Ishikawa (cell line): ENCODE measurements at regions not wholly inside any gene's neighbourhood (a gene's known extent, or its start where the extent isn't known, plus 50 kb on each side); places are given as distances from the start of the nearest gene placed in this dataset.

Source experiments
- CEBPB ChIP-seq: IDR thresholded peaks from 2 replicates; pipeline ENCODE4 v1.6.1; 2012
- CREB1 ChIP-seq: IDR thresholded peaks from 2 replicates; pipeline ENCODE4 v1.6.1; 2012; ENCODE audit warnings: low read depth
- EGR1 ChIP-seq: IDR thresholded peaks from 2 replicates; pipeline ENCODE4 v1.6.1; 2012
- FOXM1 ChIP-seq: IDR thresholded peaks from 2 replicates; pipeline ENCODE4 v1.6.1; 2012; ENCODE audit warnings: low read depth, borderline replicate concordance
- MAX ChIP-seq: IDR thresholded peaks from 2 replicates; pipeline ENCODE4 v1.6.1; 2012
- NFIC ChIP-seq: IDR thresholded peaks from 2 replicates; pipeline ENCODE4 v1.6.1; 2012
- RAD21 ChIP-seq: IDR thresholded peaks from 2 replicates; pipeline ENCODE4 v1.6.1; 2012; ENCODE audit warnings: low read depth
- TAF1 ChIP-seq: IDR thresholded peaks from 2 replicates; pipeline ENCODE4 v1.6.1; 2012; ENCODE audit warnings: low read depth, mild to moderate bottlenecking
- TCF12 ChIP-seq: IDR thresholded peaks from 2 replicates; pipeline ENCODE4 v1.6.1; 2012; ENCODE audit warnings: low read depth
- TEAD4 ChIP-seq: IDR thresholded peaks from 2 replicates; pipeline ENCODE4 v1.6.1; 2012
- USF1 ChIP-seq: IDR thresholded peaks from 2 replicates; pipeline ENCODE4 v1.6.1; 2012
- YY1 ChIP-seq: IDR thresholded peaks from 2 replicates; pipeline ENCODE4 v1.6.1; 2012; ENCODE audit warnings: low read depth
- ZBTB7A ChIP-seq: IDR thresholded peaks from 2 replicates; pipeline ENCODE4 v1.6.1; 2012; ENCODE audit warnings: low read depth
- TF ChIP-seq, protein P1 (sequence below): IDR thresholded peaks from 2 replicates; pipeline ENCODE4 v1.6.1; 2012; ENCODE audit warnings: low read depth, mild to moderate bottlenecking

- TF ChIP-seq FOXM1 (no peak), RAD21 (no peak), TEAD4 (no peak)
- TF ChIP-seq, protein P1, sequence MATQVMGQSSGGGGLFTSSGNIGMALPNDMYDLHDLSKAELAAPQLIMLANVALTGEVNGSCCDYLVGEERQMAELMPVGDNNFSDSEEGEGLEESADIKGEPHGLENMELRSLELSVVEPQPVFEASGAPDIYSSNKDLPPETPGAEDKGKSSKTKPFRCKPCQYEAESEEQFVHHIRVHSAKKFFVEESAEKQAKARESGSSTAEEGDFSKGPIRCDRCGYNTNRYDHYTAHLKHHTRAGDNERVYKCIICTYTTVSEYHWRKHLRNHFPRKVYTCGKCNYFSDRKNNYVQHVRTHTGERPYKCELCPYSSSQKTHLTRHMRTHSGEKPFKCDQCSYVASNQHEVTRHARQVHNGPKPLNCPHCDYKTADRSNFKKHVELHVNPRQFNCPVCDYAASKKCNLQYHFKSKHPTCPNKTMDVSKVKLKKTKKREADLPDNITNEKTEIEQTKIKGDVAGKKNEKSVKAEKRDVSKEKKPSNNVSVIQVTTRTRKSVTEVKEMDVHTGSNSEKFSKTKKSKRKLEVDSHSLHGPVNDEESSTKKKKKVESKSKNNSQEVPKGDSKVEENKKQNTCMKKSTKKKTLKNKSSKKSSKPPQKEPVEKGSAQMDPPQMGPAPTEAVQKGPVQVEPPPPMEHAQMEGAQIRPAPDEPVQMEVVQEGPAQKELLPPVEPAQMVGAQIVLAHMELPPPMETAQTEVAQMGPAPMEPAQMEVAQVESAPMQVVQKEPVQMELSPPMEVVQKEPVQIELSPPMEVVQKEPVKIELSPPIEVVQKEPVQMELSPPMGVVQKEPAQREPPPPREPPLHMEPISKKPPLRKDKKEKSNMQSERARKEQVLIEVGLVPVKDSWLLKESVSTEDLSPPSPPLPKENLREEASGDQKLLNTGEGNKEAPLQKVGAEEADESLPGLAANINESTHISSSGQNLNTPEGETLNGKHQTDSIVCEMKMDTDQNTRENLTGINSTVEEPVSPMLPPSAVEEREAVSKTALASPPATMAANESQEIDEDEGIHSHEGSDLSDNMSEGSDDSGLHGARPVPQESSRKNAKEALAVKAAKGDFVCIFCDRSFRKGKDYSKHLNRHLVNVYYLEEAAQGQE: no peak
Observed at GRCh38 chr2:16128746-16129610, 188.6 kb downstream of the MYCN start.

GRCh38 chr2:16127958-16128357 lies 187.6 kb downstream of the MYCN start:
- TF ChIP-seq RAD21: no peak

GRCh38 chr2:16127276-16127940 lies 187.1 kb downstream of the MYCN start:
- TF ChIP-seq USF1 (no peak), NFIC (no peak), YY1 (no peak), TAF1 (no peak), CREB1 (no peak), EGR1 (no peak), TCF12 (no peak), MAX (no peak), TEAD4 (no peak), ZBTB7A (no peak), FOXM1 (no peak)
- TF ChIP-seq, protein P1: no peak

GRCh38 chr2:16126517-16127275 lies 186.3 kb downstream of the MYCN start:
- no peak for TF ChIP-seq FOXM1
- TF ChIP-seq, protein P1: no peak
- no peak for TF ChIP-seq ZBTB7A
- no peak for TF ChIP-seq CEBPB
- no peak for TF ChIP-seq EGR1
- no peak for TF ChIP-seq MAX
- TF ChIP-seq TAF1: no peak
- TF ChIP-seq USF1: no peak
- no peak for TF ChIP-seq CREB1
- no peak for TF ChIP-seq YY1
